ENCODE measurements at regions not wholly inside any gene's neighbourhood (a gene's known extent, or its start where the extent isn't known, plus 50 kb on each side); places are given as distances from the start of the nearest gene placed in this dataset.

DNA sequence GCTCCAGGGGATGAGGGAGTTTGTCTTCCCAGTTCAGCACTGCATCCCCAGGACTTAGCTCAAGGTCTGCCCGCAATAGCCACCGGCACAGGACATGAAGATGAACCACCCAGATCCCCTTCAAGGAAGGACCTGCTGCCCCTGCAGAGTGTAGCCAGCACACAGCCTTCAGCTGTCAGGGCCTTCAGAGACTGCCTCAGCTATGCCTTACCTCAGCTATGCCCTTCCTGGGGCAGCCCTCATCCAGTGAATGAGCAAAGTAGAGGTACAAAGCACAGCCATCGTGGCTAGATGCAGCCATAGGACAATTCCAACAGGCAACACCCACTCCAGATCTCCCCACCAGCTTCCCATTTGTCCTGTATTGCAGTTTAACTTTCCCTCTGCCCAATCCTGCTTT is 291.2 kb upstream of the STT3B start:
- ATAC-seq, result no peak
- Histone ChIP-seq H3K27ac (ENCODE audit: low read depth, low read length) (no peak overlapping the region), H3K27me3 (ENCODE audit: insufficient read depth, low read length) (no peaks in the 10 kb centered on the region), H4K20me1 (ENCODE audit: insufficient read depth) (no peaks in the 10 kb centered on the region), H3K4me3 (replicated peaks in 1 of 2; ENCODE audit: low read depth in 1 of 2, low read length in 2 of 2) (no peak overlapping the region), H3K9ac (ENCODE audit: low read length) (no peak overlapping the region), H3K4me1 (ENCODE audit: control insufficient read depth in 1 of 2, insufficient read depth in 2 of 2, low read length in 2 of 2) (no peaks in the 10 kb centered on the region), H2AFZ (ENCODE audit: low read depth, low read length, poor library complexity, severe bottlenecking) (no peak overlapping the region), H3K36me3 (ENCODE audit: control insufficient read depth in 1 of 2, insufficient read depth in 2 of 2, low read length in 2 of 2) (no peaks in the 10 kb centered on the region), H3K79me2 (ENCODE audit: insufficient read depth, low read length) (no peaks in the 10 kb centered on the region), H3K4me2 (ENCODE audit: low read length) (no peak overlapping the region), H3K9me2 (ENCODE audit: insufficient read depth) (0 out of 2 replicates have a peak, but pooled peaks cover 3% of the 10 kb centered on the region), H3K9me3 (ENCODE audit: control insufficient read depth in 1 of 2, insufficient read depth in 1 of 2, low read depth in 1 of 2, low read length in 2 of 2) (no peaks in the 10 kb centered on the region)
- POLR2A ChIA-PET, result no interaction called here
- intact Hi-C loops (cut with micrococcal nuclease), result no loop called here
- no peak for DNase-seq (ENCODE audit: low read depth, low spot score)
- CTCF ChIA-PET, result interaction anchor here (0.9 kb wide), 1 partner anchor 10 kb away, joined by 3 read pairs; no protein-coding TSS in a partner anchor
- TF ChIP-seq EZH2phosphoT487 (IDR thresholded peaks at IDR 0.05; ENCODE audit: borderline replicate concordance) (no peak), CBX3 (IDR thresholded peaks at IDR 0.05; ENCODE audit: low read depth) (no peak), POLR2A (IDR thresholded peaks at IDR 0.05; ENCODE audit: borderline replicate concordance, extremely low read depth, insufficient read depth, insufficient read length) (no peak), EGR1 (IDR thresholded peaks at IDR 0.05; ENCODE audit: low read depth) (no peak), SP1 (IDR thresholded peaks at IDR 0.05; ENCODE audit: low read depth) (no peak), RAD21 (IDR thresholded peaks at IDR 0.05; ENCODE audit: low read depth) (no peak), REST (IDR thresholded peaks at IDR 0.05; ENCODE audit: low read depth) (no peak), ELF1 (IDR thresholded peaks at IDR 0.05; ENCODE audit: borderline replicate concordance, low read depth) (no peak), CEBPB (IDR thresholded peaks at IDR 0.05; ENCODE audit: low read depth) (no peak), ZFX (IDR thresholded peaks at IDR 0.05) (no peak), EZH2 (IDR thresholded peaks at IDR 0.05) (no peak), JUND (IDR thresholded peaks at IDR 0.05) (no peak), SIN3A (IDR thresholded peaks at IDR 0.05; ENCODE audit: low read depth) (no peak), YY1 (IDR thresholded peaks at IDR 0.05; ENCODE audit: extremely low read depth, insufficient replicate concordance, low read depth, low read length) (no peak), FOSL1 (IDR thresholded peaks at IDR 0.05; ENCODE audit: low read depth) (no peak), TCF7L2 (IDR thresholded peaks at IDR 0.05; ENCODE audit: borderline replicate concordance, extremely low read depth, insufficient read depth, insufficient read length) (no peak)
- TF ChIP-seq, protein P1, sequence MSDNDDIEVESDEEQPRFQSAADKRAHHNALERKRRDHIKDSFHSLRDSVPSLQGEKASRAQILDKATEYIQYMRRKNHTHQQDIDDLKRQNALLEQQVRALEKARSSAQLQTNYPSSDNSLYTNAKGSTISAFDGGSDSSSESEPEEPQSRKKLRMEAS (IDR thresholded peaks at IDR 0.05), result no peak
- TF ChIP-seq, protein P2, sequence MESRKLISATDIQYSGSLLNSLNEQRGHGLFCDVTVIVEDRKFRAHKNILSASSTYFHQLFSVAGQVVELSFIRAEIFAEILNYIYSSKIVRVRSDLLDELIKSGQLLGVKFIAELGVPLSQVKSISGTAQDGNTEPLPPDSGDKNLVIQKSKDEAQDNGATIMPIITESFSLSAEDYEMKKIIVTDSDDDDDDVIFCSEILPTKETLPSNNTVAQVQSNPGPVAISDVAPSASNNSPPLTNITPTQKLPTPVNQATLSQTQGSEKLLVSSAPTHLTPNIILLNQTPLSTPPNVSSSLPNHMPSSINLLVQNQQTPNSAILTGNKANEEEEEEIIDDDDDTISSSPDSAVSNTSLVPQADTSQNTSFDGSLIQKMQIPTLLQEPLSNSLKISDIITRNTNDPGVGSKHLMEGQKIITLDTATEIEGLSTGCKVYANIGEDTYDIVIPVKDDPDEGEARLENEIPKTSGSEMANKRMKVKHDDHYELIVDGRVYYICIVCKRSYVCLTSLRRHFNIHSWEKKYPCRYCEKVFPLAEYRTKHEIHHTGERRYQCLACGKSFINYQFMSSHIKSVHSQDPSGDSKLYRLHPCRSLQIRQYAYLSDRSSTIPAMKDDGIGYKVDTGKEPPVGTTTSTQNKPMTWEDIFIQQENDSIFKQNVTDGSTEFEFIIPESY (IDR thresholded peaks at IDR 0.05; ENCODE audit: extremely low read depth, insufficient replicate concordance, low read length), result no peak
- TF ChIP-seq, protein P3, sequence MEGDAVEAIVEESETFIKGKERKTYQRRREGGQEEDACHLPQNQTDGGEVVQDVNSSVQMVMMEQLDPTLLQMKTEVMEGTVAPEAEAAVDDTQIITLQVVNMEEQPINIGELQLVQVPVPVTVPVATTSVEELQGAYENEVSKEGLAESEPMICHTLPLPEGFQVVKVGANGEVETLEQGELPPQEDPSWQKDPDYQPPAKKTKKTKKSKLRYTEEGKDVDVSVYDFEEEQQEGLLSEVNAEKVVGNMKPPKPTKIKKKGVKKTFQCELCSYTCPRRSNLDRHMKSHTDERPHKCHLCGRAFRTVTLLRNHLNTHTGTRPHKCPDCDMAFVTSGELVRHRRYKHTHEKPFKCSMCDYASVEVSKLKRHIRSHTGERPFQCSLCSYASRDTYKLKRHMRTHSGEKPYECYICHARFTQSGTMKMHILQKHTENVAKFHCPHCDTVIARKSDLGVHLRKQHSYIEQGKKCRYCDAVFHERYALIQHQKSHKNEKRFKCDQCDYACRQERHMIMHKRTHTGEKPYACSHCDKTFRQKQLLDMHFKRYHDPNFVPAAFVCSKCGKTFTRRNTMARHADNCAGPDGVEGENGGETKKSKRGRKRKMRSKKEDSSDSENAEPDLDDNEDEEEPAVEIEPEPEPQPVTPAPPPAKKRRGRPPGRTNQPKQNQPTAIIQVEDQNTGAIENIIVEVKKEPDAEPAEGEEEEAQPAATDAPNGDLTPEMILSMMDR (IDR thresholded peaks at IDR 0.05 in 2 of 3, conservative IDR thresholded peaks at IDR 0.05 in 1 of 3; ENCODE audit: borderline replicate concordance in 1 of 3, insufficient read depth in 1 of 3, low read depth in 2 of 3, low read length in 2 of 3), result no peak
- RAD21 ChIA-PET (ENCODE audit: low non-redundant PET in 1 of 2, low total read pairs in 2 of 2, uncharacterized antibody in 2 of 2, unreplicated experiment in 2 of 2), result no interaction called here
- BruUV-seq (replicated peaks), result no TSS peak

Data from HCT116 (cell line).